Smooth muscle cell (in vitro differentiated cells): ENCODE measurements at regions not wholly inside any gene's neighbourhood (a gene's known extent, or its start where the extent isn't known, plus 50 kb on each side); places are given as distances from the start of the nearest gene placed in this dataset.

ENCODE experiments used
- DNase-seq: peaks from one replicate; lab custom pipeline; 2025; ENCODE audit not compliant: unreplicated experiment; lab: John Stamatoyannopoulos, UW
- H2AFZ ChIP-seq: fragments of 200-600 bp; sonication (generic); 2 replicates; pipeline ENCODE4 v1.6.0; 2016; ENCODE audit warnings: antibody characterized with exemption, low read depth, mild to moderate bottlenecking
- H3F3A ChIP-seq: fragments of 200-600 bp; sonication (generic); 2 replicates; pipeline ENCODE4 v1.6.0; 2017; ENCODE audit warnings: antibody characterized with exemption, low read depth
- H3K27ac ChIP-seq: fragments of 200-600 bp; sonication (generic); 2 replicates; pipeline ENCODE4 v1.5.1; 2016; ENCODE audit warnings: low read depth, mild to moderate bottlenecking
- H3K27me3 ChIP-seq: fragments of 200-600 bp; sonication (generic); 2 replicates; pipeline ENCODE4 v1.6.1; 2016; ENCODE audit warnings: low read depth, mild to moderate bottlenecking
- H3K36me3 ChIP-seq: fragments of 200-600 bp; sonication (generic); 2 replicates; pipeline ENCODE4 v1.5.1; 2016; ENCODE audit warnings: low read depth
- H3K4me1 ChIP-seq: fragments of 200-600 bp; sonication (generic); 2 replicates; pipeline ENCODE4 v1.5.1; 2016; ENCODE audit warnings: low read depth
- H3K4me2 ChIP-seq: fragments of 200-600 bp; sonication (generic); 2 replicates; pipeline ENCODE4 v1.6.0; 2016; ENCODE audit warnings: mild to moderate bottlenecking
- H3K4me3 ChIP-seq: fragments of 200-600 bp; sonication (generic); 2 replicates; pipeline ENCODE4 v1.5.1; 2016; ENCODE audit warnings: mild to moderate bottlenecking
- H3K79me2 ChIP-seq: fragments of 200-600 bp; sonication (generic); 2 replicates; pipeline ENCODE4 v1.6.0; 2016; ENCODE audit warnings: low read depth, mild to moderate bottlenecking
- H3K9ac ChIP-seq: fragments of 200-600 bp; sonication (generic); 2 replicates; pipeline ENCODE4 v1.6.0; 2016; ENCODE audit warnings: low read depth
- H3K9me3 ChIP-seq: fragments of 200-600 bp; sonication (generic); replicated peaks from 2 replicates; pipeline ENCODE4 v1.5.1; 2016; ENCODE audit warnings: low read depth
- H4K20me1 ChIP-seq: fragments of 200-600 bp; sonication (generic); 2 replicates; pipeline ENCODE4 v1.6.0; 2016; ENCODE audit warnings: low read depth
- WGBS: methylation state at CpG from one replicate; pipeline ENCODE4 v1.1.7; 2016; ENCODE audit warnings: low lambda C conversion rate; 5-methylcytosine and 5-hydroxymethylcytosine counted together
- TF ChIP-seq, protein P1 (sequence below): fragments of 200-600 bp; sonication (generic); IDR thresholded peaks from 2 replicates; pipeline ENCODE4 v1.5.1; 2017; ENCODE audit warnings: borderline replicate concordance, mild to moderate bottlenecking, antibody characterized with exemption; ENCODE audit not compliant: insufficient read depth, poor library complexity, severe bottlenecking

DNA sequence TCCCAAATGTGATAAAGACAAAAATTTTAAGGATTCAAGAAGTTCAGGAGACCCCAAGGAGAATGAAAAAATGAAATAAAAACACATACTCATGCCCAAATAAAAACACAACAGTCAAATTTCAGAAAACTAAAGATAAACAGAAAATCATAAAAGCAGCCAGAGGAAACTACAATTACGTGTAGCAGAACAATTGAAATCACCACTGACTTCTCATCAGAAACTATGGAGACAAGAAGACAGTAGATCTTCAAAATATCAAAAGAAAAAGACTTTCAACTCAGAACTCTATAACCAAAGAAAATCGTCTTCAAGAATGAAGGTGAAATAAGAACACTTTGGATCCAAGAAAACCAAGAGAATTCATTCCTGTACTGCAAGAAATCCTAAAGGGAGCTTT is 54.9 kb downstream of the DIO3 start:
- H3K4me3 ChIP-seq, result no peak overlapping the region
- no peak overlapping the region for H3K27ac ChIP-seq
- no peaks in the 10 kb centered on the region for H4K20me1 ChIP-seq
- no peaks in the 10 kb centered on the region for H3F3A ChIP-seq
- no peaks in the 10 kb centered on the region for H3K9me3 ChIP-seq
- no peaks in the 10 kb centered on the region for H3K79me2 ChIP-seq
- H2AFZ ChIP-seq, result no peak overlapping the region
- no peak for DNase-seq
- no peaks in the 10 kb centered on the region for H3K36me3 ChIP-seq
- peaks cover 19% of the 10 kb centered on the region for H3K27me3 ChIP-seq
- TF ChIP-seq, protein P1, sequence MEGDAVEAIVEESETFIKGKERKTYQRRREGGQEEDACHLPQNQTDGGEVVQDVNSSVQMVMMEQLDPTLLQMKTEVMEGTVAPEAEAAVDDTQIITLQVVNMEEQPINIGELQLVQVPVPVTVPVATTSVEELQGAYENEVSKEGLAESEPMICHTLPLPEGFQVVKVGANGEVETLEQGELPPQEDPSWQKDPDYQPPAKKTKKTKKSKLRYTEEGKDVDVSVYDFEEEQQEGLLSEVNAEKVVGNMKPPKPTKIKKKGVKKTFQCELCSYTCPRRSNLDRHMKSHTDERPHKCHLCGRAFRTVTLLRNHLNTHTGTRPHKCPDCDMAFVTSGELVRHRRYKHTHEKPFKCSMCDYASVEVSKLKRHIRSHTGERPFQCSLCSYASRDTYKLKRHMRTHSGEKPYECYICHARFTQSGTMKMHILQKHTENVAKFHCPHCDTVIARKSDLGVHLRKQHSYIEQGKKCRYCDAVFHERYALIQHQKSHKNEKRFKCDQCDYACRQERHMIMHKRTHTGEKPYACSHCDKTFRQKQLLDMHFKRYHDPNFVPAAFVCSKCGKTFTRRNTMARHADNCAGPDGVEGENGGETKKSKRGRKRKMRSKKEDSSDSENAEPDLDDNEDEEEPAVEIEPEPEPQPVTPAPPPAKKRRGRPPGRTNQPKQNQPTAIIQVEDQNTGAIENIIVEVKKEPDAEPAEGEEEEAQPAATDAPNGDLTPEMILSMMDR, result no peak
- H3K4me2 ChIP-seq, result no peak overlapping the region
- H3K9ac ChIP-seq, result no peak overlapping the region
- no peaks in the 10 kb centered on the region for H3K4me1 ChIP-seq
- 88% methylated on average over 2 of the region's 2 CpGs for WGBS

DNA sequence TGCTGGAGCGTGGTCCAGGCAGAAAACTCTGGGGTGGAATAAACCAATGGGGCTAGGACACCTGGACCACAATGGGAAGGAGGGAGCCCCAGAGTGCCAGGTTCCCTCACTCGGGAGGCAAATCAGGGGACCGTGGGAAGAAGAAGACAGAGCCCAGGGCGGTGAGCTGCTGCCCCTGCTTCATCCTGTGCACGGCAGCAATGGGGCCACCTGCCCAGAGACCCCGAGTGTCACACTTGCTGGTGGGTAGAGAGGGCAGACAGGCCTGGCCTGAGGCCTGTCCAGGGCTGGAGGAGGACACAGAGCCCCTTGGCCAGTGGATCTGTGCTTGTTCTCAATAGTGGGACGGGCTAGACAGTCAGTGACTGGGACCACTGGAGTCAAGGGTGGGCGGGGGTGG is 58.2 kb downstream of the DIO3 start:
- Histone ChIP-seq H3K4me1 (no peaks in the 10 kb centered on the region), H3K79me2 (no peaks in the 10 kb centered on the region), H3K9ac (no peak overlapping the region), H3K4me2 (no peak overlapping the region), H3K27ac (no peak overlapping the region), H3K4me3 (no peak overlapping the region), H3F3A (no peaks in the 10 kb centered on the region), H2AFZ (no peak overlapping the region), H4K20me1 (no peaks in the 10 kb centered on the region), H3K36me3 (no peaks in the 10 kb centered on the region), H3K9me3 (no peaks in the 10 kb centered on the region), H3K27me3 (no peaks in the 10 kb centered on the region)
- TF ChIP-seq, protein P1, result no peak
- no peak for DNase-seq
- 96% methylated on average over 7 of the region's 8 CpGs for WGBS

DNA sequence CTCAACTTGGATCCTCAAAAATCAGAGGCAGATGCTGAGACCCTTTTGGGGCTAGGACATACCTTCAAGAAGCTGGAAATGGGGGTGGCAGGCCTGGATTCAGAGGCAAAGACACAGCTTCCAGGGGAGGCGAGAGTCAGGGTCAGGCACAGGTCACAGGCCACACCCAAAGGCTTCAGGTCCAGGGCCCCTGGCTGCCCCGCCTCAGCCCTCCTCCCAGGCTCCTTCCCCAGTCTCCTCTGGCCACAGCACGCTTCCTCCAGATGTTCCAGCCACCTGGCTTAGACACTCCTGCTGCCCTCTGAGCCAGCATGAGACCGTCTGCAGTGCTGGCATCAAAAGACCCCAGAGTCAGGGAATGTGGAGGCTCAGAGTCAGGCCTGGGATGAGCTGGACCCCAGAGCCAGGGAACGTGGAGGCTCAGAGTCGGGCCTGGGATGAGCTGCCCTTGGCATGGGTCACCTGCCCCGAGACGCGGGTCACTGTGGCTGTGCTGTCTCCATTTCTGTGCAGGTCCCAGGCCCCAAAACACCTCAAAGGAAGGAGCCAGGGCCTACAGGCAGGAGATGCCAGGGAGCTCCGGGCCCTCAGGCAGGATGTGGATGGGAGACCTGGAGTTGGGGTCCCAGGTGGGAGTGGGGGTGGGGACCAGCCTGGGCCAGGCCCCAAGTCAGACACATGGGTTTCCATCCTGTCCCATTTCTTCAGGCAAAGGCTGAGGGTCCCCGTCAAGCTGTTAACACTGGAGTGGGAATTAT is 58.9 kb downstream of the DIO3 start:
- H3K9me3 ChIP-seq, result no peaks in the 10 kb centered on the region

More for the DNA sequence above, 58.9 kb downstream of the DIO3 start:
- WGBS, result 90% methylated on average over 11 of the region's 11 CpGs
- Histone ChIP-seq H2AFZ (no peak overlapping the region), H3K9ac (no peak overlapping the region), H3K36me3 (no peaks in the 10 kb centered on the region), H3K27me3 (no peaks in the 10 kb centered on the region), H3K27ac (no peak overlapping the region), H3K79me2 (no peaks in the 10 kb centered on the region), H3F3A (no peaks in the 10 kb centered on the region), H3K4me2 (no peak overlapping the region), H3K4me1 (no peaks in the 10 kb centered on the region), H3K4me3 (no peak overlapping the region), H4K20me1 (no peaks in the 10 kb centered on the region)
- DNase-seq, result no peak
- TF ChIP-seq, protein P1, result no peak
